RWPE2 (cell line): ENCODE measurements at regions not wholly inside any gene's neighbourhood (a gene's known extent, or its start where the extent isn't known, plus 50 kb on each side); places are given as distances from the start of the nearest gene placed in this dataset.

ENCODE experiments used
- ATAC-seq: fragments of 200-7000 bp; cut with Tn5 transposase; 3 replicates; pipeline ENCODE4 v1.9.1; 2021; ENCODE audit warnings: low read depth
- DNase-seq: peaks from one replicate; pipeline ENCODE4 v3.0.0-alpha.2; 2020; ENCODE audit warnings: low spot score
- H3K27ac ChIP-seq: fragments of 450-650 bp; 2 replicates; pipeline ENCODE4 v1.5.1; 2017; ENCODE audit warnings: mild to moderate bottlenecking; ENCODE audit not compliant: poor library complexity, severe bottlenecking
- H3K27me3 ChIP-seq: fragments of 250-450 bp; sonication (Bioruptor Pico); 2 replicates; pipeline ENCODE4 v1.5.1; 2021; ENCODE audit warnings: mild to moderate bottlenecking, moderate library complexity; ENCODE audit not compliant: insufficient read depth, poor library complexity, severe bottlenecking
- H3K36me3 ChIP-seq: fragments of 250-450 bp; sonication (Bioruptor Pico); 2 replicates; pipeline ENCODE4 v1.5.1; 2020; ENCODE audit warnings: low read depth, mild to moderate bottlenecking, moderate library complexity
- H3K4me1 ChIP-seq: fragments of 250-450 bp; sonication (Bioruptor Pico); 2 replicates; pipeline ENCODE4 v1.5.1; 2021; ENCODE audit warnings: mild to moderate bottlenecking, moderate library complexity; ENCODE audit not compliant: insufficient read depth, poor library complexity, severe bottlenecking
- H3K4me3 ChIP-seq: fragments of 250-450 bp; sonication (Bioruptor Pico); 2 replicates; pipeline ENCODE4 v1.5.1; 2021; ENCODE audit warnings: mild to moderate bottlenecking, moderate library complexity; ENCODE audit not compliant: severe bottlenecking
- H3K9me3 ChIP-seq: fragments of 250-450 bp; sonication (Bioruptor Pico); 2 replicates; pipeline ENCODE4 v1.5.1; 2021; ENCODE audit warnings: mild to moderate bottlenecking, moderate library complexity; ENCODE audit not compliant: severe bottlenecking
- CTCF ChIP-seq: fragments of 450-650 bp; IDR thresholded peaks from one replicate; pipeline ENCODE4 v1.5.1; 2017; ENCODE audit warnings: mild to moderate bottlenecking, moderate library complexity; ENCODE audit not compliant: poor library complexity, severe bottlenecking

GRCh38 chr3:145333931-145334330 lies 827.1 kb downstream of the PLOD2 start:
- DNase-seq (no peak), ATAC-seq (no peak)
- no peak for TF ChIP-seq CTCF
- Histone ChIP-seq H3K9me3 (no peaks in the 10 kb centered on the region), H3K4me3 (no peak overlapping the region), H3K4me1 (no peaks in the 10 kb centered on the region), H3K27me3 (no peaks in the 10 kb centered on the region), H3K27ac (no peak overlapping the region), H3K36me3 (no peaks in the 10 kb centered on the region)

DNA sequence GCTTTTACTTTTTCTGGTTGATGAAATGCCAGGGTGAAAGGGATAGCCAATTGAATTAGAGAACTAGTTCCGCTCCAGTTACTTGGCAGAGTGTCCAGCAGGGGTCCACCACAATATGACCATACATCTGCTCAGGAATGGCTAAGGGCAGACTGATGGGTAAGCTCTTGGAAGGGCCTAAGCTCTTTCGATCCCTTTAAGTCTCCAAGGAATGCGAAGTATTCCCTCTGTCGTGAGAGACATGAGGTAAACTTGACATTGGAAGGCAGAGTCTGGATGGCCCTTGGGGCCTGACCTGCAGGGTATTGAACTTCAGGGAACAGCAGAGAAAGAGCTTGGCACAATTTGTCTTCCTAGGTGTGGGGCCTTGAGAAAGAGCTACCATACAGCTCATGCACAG lies 805.8 kb downstream of the PLOD2 start:
- no peak for TF ChIP-seq CTCF
- ATAC-seq, result no peak

DNA sequence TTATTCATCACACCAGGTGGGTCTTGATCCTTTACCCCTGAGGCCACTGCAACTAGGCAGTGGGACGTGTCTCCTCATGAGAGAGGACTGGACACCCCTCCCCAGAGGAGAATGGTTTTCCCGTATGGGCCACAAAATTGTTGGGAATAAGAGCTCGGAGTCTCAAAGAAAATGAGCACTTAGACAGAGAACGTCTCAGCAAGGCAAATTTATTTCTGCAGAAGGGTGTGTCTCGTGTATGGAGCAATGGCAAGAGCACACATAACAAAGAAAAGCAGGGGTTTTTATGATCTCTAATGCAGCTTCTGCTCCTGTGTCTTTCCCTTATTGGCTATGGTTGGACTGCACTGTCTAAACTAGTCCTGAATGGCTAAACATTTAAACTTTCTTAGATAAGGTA lies 803.5 kb downstream of the PLOD2 start:
- no peaks in the 10 kb centered on the region for H3K36me3 ChIP-seq

More for the DNA sequence above, 805.8 kb downstream of the PLOD2 start:
- no peaks in the 10 kb centered on the region for H3K4me1 ChIP-seq
- H3K27me3 ChIP-seq, result no peaks in the 10 kb centered on the region
- no peaks in the 10 kb centered on the region for H3K9me3 ChIP-seq
- no peak overlapping the region for H3K4me3 ChIP-seq
- H3K27ac ChIP-seq, result no peak overlapping the region
- H3K36me3 ChIP-seq, result no peaks in the 10 kb centered on the region
- no peak for DNase-seq

GRCh38 chr3:145359040-145359439 lies 801.9 kb downstream of the PLOD2 start:
- no peaks in the 10 kb centered on the region for H3K27me3 ChIP-seq
- no peak overlapping the region for H3K4me3 ChIP-seq
- no peak overlapping the region for H3K27ac ChIP-seq
- no peaks in the 10 kb centered on the region for H3K9me3 ChIP-seq
- ATAC-seq (no peak), DNase-seq (no peak)
- no peak for TF ChIP-seq CTCF
- H3K36me3 ChIP-seq, result no peaks in the 10 kb centered on the region
- no peaks in the 10 kb centered on the region for H3K4me1 ChIP-seq

More for the DNA sequence above, 803.5 kb downstream of the PLOD2 start:
- TF ChIP-seq CTCF, result no peak
- ATAC-seq (no peak), DNase-seq (no peak)
- H3K4me3 ChIP-seq, result no peak overlapping the region
- H3K27me3 ChIP-seq, result no peaks in the 10 kb centered on the region
- H3K4me1 ChIP-seq, result no peaks in the 10 kb centered on the region
- H3K9me3 ChIP-seq, result no peaks in the 10 kb centered on the region
- no peak overlapping the region for H3K27ac ChIP-seq

DNA sequence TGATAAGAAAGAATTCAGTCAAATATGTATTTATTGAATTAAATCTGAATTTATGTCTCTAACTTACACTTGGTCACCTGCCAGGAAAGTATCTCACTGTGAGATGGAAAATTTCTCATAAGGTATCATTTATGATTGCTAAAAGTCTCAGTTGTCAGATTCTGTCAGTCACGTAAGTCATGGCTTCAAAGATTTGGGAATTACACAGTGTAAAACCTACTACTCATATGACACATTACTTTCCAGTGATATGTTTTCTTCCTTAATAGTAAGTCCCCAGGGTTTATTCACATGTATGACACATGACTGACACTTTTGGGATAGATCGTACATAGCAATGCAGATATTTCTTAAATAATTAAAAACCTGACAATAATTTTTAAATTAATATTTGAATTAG lies 792.2 kb downstream of the PLOD2 start:
- no peaks in the 10 kb centered on the region for H3K36me3 ChIP-seq
- TF ChIP-seq CTCF, result no peak
- H3K27me3 ChIP-seq, result no peaks in the 10 kb centered on the region
- no peaks in the 10 kb centered on the region for H3K9me3 ChIP-seq
- no peak for DNase-seq
- no peak overlapping the region for H3K4me3 ChIP-seq
- ATAC-seq, result no peak
- no peaks in the 10 kb centered on the region for H3K4me1 ChIP-seq
- no peak overlapping the region for H3K27ac ChIP-seq
